ENCODE measurements at regions not wholly inside any gene's neighbourhood (a gene's known extent, or its start where the extent isn't known, plus 50 kb on each side); places are given as distances from the start of the nearest gene placed in this dataset.
"Not testable (repeated sequence)": the region's sequence is repeated elsewhere in the genome, so short reads cannot be mapped to it uniquely, and the experiment has no call there.

DNA sequence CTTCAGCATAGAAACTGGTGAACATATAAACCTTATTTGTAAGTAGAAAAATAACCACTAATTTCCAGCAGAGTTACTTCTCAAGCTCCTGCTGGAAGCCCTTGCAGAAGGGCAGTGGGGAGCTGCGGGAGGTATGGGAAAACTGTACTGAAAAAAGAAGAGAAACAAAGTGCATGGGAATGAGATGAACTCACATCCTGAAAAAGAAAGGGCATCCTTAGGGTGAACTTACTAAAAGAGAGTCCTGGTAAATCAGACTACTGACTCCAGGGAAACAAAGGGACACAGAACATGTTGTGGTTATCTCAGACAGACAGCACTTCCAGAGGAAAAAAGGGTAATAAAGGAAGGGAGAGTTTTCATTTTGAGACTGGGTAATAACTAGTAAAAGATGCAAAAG lies 515.1 kb downstream of the RPL10L start:
- intact Hi-C loops (cut with DNase I), result no loop called here
- Histone ChIP-seq H3K27me3 (no peaks in the 10 kb centered on the region), H3K36me3 (replicated peaks in 1 of 2; ENCODE audit: insufficient read depth in 1 of 2, low read depth in 2 of 2) (no peaks in the 10 kb centered on the region), H3K4me3 (no peak overlapping the region), H3K9me3 (no peaks in the 10 kb centered on the region), H3K27ac (no peak overlapping the region), H3K4me1 (no peaks in the 10 kb centered on the region)
- ATAC-seq, result no peak
- DNase-seq, result no peak
- TF ChIP-seq POLR2A (IDR thresholded peaks at IDR 0.05), result no peak
- 80 to 93% methylated on average over 1 of the region's 1 CpG for WGBS, 2 donors

DNA sequence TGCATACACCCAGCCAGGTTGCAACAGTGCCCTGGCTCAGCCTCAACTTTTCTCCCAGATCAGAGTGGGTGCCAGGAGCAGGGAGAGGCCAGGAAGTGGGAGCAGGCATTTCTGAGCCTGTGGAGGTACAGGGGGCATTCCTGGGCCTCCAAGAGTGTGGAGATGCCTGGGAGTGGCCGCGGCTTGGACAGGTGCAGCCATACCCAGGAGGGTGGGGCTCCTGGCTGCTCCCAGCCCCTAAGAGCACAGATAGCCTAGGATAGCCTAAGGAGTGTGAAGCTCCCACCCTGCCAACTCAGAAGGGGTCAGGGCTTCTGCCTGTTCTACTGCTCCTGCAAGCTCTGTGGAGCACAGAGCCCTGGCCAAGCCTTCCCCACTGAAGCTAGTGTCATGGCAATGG lies 543.4 kb downstream of the RPL10L start:
- DNase-seq (no peak), ATAC-seq (no peak)
- Histone ChIP-seq H3K27me3 (no peaks in the 10 kb centered on the region), H3K4me1 (no peaks in the 10 kb centered on the region), H3K36me3 (replicated peaks in 1 of 2; ENCODE audit: insufficient read depth in 1 of 2, low read depth in 2 of 2) (no peaks in the 10 kb centered on the region), H3K9me3 (no peaks in the 10 kb centered on the region), H3K27ac (no peak overlapping the region), H3K4me3 (no peak overlapping the region)
- intact Hi-C loops (cut with DNase I), result no loop called here
- no peak for TF ChIP-seq POLR2A (IDR thresholded peaks at IDR 0.05)
- TF ChIP-seq, protein P1, sequence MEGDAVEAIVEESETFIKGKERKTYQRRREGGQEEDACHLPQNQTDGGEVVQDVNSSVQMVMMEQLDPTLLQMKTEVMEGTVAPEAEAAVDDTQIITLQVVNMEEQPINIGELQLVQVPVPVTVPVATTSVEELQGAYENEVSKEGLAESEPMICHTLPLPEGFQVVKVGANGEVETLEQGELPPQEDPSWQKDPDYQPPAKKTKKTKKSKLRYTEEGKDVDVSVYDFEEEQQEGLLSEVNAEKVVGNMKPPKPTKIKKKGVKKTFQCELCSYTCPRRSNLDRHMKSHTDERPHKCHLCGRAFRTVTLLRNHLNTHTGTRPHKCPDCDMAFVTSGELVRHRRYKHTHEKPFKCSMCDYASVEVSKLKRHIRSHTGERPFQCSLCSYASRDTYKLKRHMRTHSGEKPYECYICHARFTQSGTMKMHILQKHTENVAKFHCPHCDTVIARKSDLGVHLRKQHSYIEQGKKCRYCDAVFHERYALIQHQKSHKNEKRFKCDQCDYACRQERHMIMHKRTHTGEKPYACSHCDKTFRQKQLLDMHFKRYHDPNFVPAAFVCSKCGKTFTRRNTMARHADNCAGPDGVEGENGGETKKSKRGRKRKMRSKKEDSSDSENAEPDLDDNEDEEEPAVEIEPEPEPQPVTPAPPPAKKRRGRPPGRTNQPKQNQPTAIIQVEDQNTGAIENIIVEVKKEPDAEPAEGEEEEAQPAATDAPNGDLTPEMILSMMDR (IDR thresholded peaks at IDR 0.05), result no peak
- WGBS, 2 donors, result 84% methylated on average over 2 of the region's 2 CpGs; no CpG with 5 or more reads in 1 of the 2 donors

DNA sequence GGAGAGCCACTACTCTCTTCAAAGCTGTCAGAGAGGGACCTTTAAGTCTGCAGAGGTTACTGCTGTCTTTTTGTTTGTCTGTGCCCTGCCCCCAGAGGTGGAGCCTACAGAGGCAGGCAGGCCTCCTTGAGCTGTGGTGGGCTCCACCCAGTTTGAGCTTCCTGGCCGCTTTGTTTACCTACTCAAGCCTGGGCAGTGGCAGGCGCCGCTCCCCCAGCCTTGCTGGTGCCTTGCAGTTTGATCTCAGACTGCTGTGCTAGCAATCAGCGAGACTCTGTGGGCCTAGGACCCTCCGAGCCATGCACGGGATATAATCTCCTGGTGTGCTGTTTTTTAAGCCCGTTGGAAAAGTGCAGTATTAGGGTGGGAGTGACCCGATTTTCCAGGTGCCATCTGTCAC lies 550.7 kb downstream of the RPL10L start:
- H3K27me3 ChIP-seq; H3K4me1 ChIP-seq; DNase-seq; ATAC-seq; H3K36me3 ChIP-seq (replicated peaks in 1 of 2; ENCODE audit: insufficient read depth in 1 of 2, low read depth in 2 of 2); H3K9me3 ChIP-seq; intact Hi-C loops (cut with DNase I); H3K27ac ChIP-seq; H3K4me3 ChIP-seq: not testable (repeated sequence)
- 56 to 66% methylated on average over 8 of the region's 8 CpGs for WGBS, 2 donors

DNA sequence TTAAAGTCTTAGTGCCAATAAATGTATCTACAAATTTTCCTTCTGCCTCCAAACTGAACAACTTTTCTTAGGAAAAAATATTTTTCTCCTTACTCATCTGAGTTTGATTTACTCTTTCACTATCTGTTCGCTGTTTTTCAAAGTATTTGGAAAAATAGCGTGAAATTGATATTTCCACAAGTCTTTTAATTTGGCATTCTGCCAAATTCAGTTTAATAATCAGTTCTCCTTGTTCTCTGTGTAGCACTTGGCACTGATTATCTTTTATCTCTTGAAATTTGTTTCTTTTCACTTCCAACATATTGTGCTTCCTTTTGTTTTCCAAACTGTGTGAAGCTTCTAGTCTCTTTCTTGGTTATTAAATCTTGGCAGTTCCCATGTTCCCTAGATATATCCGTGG lies 559.8 kb downstream of the RPL10L start:
- no peaks in the 10 kb centered on the region for H3K27me3 ChIP-seq
- intact Hi-C loops (cut with DNase I), result no loop called here
- WGBS, 2 donors, result 54 to 65% methylated on average over 3 of the region's 3 CpGs
- no peaks in the 10 kb centered on the region for H3K36me3 ChIP-seq (replicated peaks in 1 of 2; ENCODE audit: insufficient read depth in 1 of 2, low read depth in 2 of 2)
- no peak overlapping the region for H3K27ac ChIP-seq
- H3K9me3 ChIP-seq, result no peaks in the 10 kb centered on the region
- DNase-seq (no peak), ATAC-seq (no peak)
- TF ChIP-seq POLR2A (IDR thresholded peaks at IDR 0.05), result no peak
- TF ChIP-seq, protein P1 (IDR thresholded peaks at IDR 0.05), result no peak
- H3K4me3 ChIP-seq, result no peak overlapping the region
- H3K4me1 ChIP-seq, result no peaks in the 10 kb centered on the region

DNA sequence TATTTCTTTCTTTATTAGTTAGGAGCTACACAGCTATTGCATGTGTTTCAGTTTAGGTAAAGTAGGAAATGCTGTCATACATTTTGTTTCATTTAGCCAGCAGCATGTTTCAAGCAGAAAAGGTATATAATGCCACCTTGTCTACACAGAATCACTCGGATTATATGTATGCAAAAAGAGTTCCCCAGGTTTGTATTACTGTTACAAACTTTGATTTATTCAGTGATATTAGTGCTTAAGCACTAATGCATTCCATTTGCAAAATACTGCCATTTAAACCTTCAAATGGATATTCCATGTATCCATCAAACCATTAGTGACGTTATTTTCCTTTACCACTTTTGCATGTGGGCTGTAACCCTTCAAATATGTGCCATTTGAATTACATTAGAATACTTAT lies 564.0 kb downstream of the RPL10L start:
- DNase-seq, result no peak
- ATAC-seq, result no peak
- 44 to 47% methylated on average over 2 of the region's 2 CpGs for WGBS, 2 donors
- Histone ChIP-seq H3K4me1 (no peaks in the 10 kb centered on the region), H3K9me3 (no peaks in the 10 kb centered on the region), H3K27ac (no peak overlapping the region), H3K4me3 (no peak overlapping the region), H3K36me3 (replicated peaks in 1 of 2; ENCODE audit: insufficient read depth in 1 of 2, low read depth in 2 of 2) (no peaks in the 10 kb centered on the region), H3K27me3 (no peaks in the 10 kb centered on the region)
- intact Hi-C loops (cut with DNase I), result no loop called here
- no peak for TF ChIP-seq POLR2A (IDR thresholded peaks at IDR 0.05)
- TF ChIP-seq, protein P1 (IDR thresholded peaks at IDR 0.05), result no peak

DNA sequence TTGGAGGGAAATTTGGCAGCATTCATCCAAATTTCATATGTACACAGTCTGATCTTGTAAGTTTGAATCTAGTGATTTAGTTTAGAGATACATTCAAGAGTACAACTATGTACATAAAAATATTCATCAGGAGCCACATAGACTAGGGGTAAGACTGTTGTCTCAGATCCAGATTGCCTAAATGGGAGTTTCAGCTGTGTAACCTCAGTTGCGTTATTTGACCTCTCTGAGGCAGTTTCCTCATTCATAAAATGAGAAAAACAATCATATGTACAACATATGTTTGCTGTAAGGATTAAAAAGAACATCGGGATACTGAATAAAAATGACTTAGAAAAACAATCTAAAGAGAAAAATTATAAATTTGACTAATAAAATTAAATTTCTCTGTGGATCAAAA lies 577.5 kb downstream of the RPL10L start:
- Histone ChIP-seq H3K27ac (no peak overlapping the region), H3K4me3 (no peak overlapping the region), H3K27me3 (no peaks in the 10 kb centered on the region), H3K4me1 (no peaks in the 10 kb centered on the region), H3K36me3 (replicated peaks in 1 of 2; ENCODE audit: insufficient read depth in 1 of 2, low read depth in 2 of 2) (no peaks in the 10 kb centered on the region), H3K9me3 (no peaks in the 10 kb centered on the region)
- intact Hi-C loops (cut with DNase I), result no loop called here
- ATAC-seq (no peak), DNase-seq (no peak)
- 75 to 77% methylated on average over 2 of the region's 2 CpGs for WGBS, 2 donors
- TF ChIP-seq, protein P1 (IDR thresholded peaks at IDR 0.05), result no peak
- TF ChIP-seq POLR2A (IDR thresholded peaks at IDR 0.05), result no peak
